SK-N-MC (cell line): ENCODE measurements at regions not wholly inside any gene's neighbourhood (a gene's known extent, or its start where the extent isn't known, plus 50 kb on each side); places are given as distances from the start of the nearest gene placed in this dataset.

Experiments
- EZH2 ChIP-seq: fragments of 200-600 bp; sonication (generic); IDR thresholded peaks from one replicate; pipeline ENCODE4 v1.6.1; 2017; ENCODE audit warnings: antibody characterized with exemption
- FOXP2 ChIP-seq: optimal IDR thresholded peaks from 2 replicates; pipeline ENCODE3; 2011; ENCODE audit warnings: mild to moderate bottlenecking, moderate library complexity; ENCODE audit not compliant: insufficient read depth; ENCODE audit errors: extremely low read length, control extremely low read depth
- POLR2AphosphoS5 ChIP-seq: IDR thresholded peaks from 2 replicates; pipeline ENCODE4 v1.6.1; 2012; ENCODE audit warnings: mild to moderate bottlenecking, low read depth, low read length, borderline replicate concordance

DNA sequence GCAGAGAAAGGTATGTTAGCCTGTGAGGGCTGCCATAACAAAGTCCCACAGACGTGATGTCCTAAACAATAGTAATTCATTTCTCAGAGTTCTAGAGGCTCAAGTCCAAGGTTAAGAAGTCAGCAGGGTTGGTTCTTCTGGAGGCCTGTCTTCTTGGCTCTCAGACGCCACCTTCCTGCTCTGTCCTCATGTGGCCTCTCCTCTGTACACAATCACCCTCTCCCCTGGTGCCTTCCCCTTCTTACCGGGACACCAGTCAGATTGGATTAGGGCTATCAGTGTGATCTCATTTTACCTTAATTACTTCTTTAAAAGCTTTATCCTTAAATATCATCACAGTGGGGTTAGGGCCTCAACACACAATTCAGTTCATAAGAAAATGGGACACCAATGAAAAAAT is 860.5 kb downstream of the RNF144A start:
- TF ChIP-seq EZH2 = no peak
- TF ChIP-seq POLR2AphosphoS5 = no peak
- no peak for TF ChIP-seq FOXP2
